IMR-90 (cell line): ENCODE measurements at regions not wholly inside any gene's neighbourhood (a gene's known extent, or its start where the extent isn't known, plus 50 kb on each side); places are given as distances from the start of the nearest gene placed in this dataset.

Experiments used
- ATAC-seq: fragments of 200-7000 bp; cut with Tn5 transposase; 2 replicates; pipeline ENCODE4 v1.9.1; 2020; ENCODE audit warnings: low read depth, mild to moderate bottlenecking, moderate library complexity
- BruUV-seq: library from RNA; stranded (reverse); fragments of 400-500 nt; replicated peaks from 2 replicates; lab custom pipeline; 2021; lab: Mats Ljungman, UMichigan
- CTCF ChIA-PET: fragments of 300-600 bp; formaldehyde crosslinking; extraction: SDS; loops from one replicate; lab custom pipeline; 2021; ENCODE audit warnings: antibody characterized with exemption; lab: Yijun Ruan, JAX
- POLR2A ChIA-PET: fragments of 300-600 bp; sonication (Branson Sonifier 250); formaldehyde crosslinking; loops from one replicate; lab custom pipeline; 2022; ENCODE audit warnings: antibody characterized with exemption; ENCODE audit not compliant: unreplicated experiment; lab: Charles Lee
- DNase-seq: peaks from one replicate; pipeline ENCODE4 v3.0.0; 2013
- H2AFZ ChIP-seq: replicated peaks from 2 replicates; pipeline ENCODE3; 2013; ENCODE audit warnings: low read length, mild to moderate bottlenecking; ENCODE audit not compliant: poor library complexity
- H2AK5ac ChIP-seq: 2 replicates; pipeline ENCODE4 v1.6.1; 2013; ENCODE audit warnings: low read depth, low read length, inconsistent platforms
- H2AK9ac ChIP-seq: replicated peaks from 2 replicates; pipeline ENCODE3; 2013; ENCODE audit warnings: mild to moderate bottlenecking, low read depth, low read length, moderate library complexity; ENCODE audit not compliant: poor library complexity
- H2BK120ac ChIP-seq: 2 replicates; pipeline ENCODE4 v1.6.1; 2013; ENCODE audit warnings: low read depth, low read length, inconsistent platforms
- H2BK15ac ChIP-seq: 3 replicates; pipeline ENCODE4 v1.6.1; 2013; ENCODE audit warnings: low read depth, low read length, inconsistent platforms
- H2BK20ac ChIP-seq: 2 replicates; pipeline ENCODE4 v1.6.1; 2013; ENCODE audit warnings: low read depth, mild to moderate bottlenecking, inconsistent platforms, low read length, moderate library complexity
- H2BK5ac ChIP-seq: 2 replicates; pipeline ENCODE4 v1.6.1; 2013; ENCODE audit warnings: mild to moderate bottlenecking, low read depth, low read length, inconsistent platforms; ENCODE audit not compliant: poor library complexity, severe bottlenecking
- H3K14ac ChIP-seq: replicated peaks from 2 replicates; pipeline ENCODE4 v1.6.1; 2013; ENCODE audit warnings: low read depth, low read length, inconsistent platforms
- H3K18ac ChIP-seq: 2 replicates; pipeline ENCODE4 v1.6.1; 2013; ENCODE audit warnings: low read depth, low read length, control low read depth
- H3K23ac ChIP-seq: 2 replicates; pipeline ENCODE4 v1.6.1; 2013; ENCODE audit warnings: low read depth, low read length, inconsistent platforms
- H3K27ac ChIP-seq: 2 replicates; pipeline ENCODE4 v1.5.1; 2013; ENCODE audit warnings: mild to moderate bottlenecking, control low read depth, low read length; ENCODE audit not compliant: insufficient read depth
- H3K27me3 ChIP-seq: 2 replicates; pipeline ENCODE4 v1.6.1; 2013; ENCODE audit warnings: low read length; ENCODE audit not compliant: control insufficient read depth, insufficient read depth
- H3K36me3 ChIP-seq: 2 replicates; pipeline ENCODE4 v1.6.1; 2013; ENCODE audit warnings: low read length, mixed read lengths; ENCODE audit not compliant: control insufficient read depth, insufficient read depth
- H3K4ac ChIP-seq: 2 replicates; pipeline ENCODE4 v1.6.1; 2013; ENCODE audit warnings: low read depth, low read length, inconsistent platforms
- H3K4me1 ChIP-seq: 2 replicates; pipeline ENCODE4 v1.6.1; 2013; ENCODE audit warnings: low read length, mixed read lengths; ENCODE audit not compliant: control insufficient read depth, insufficient read depth
- H3K4me2 ChIP-seq: 2 replicates; pipeline ENCODE4 v1.6.1; 2013; ENCODE audit warnings: low read depth, mild to moderate bottlenecking, control low read depth, low read length, moderate library complexity
- H3K4me3 ChIP-seq: 2 replicates; pipeline ENCODE4 v1.5.1; 2013; ENCODE audit warnings: low read depth, mild to moderate bottlenecking, control low read depth, low read length, moderate library complexity; ENCODE audit not compliant: insufficient read depth
- H3K56ac ChIP-seq: 2 replicates; pipeline ENCODE4 v1.6.1; 2013; ENCODE audit warnings: low read length, inconsistent platforms; ENCODE audit not compliant: insufficient read depth; ENCODE audit errors: extremely low read depth
- H3K79me1 ChIP-seq, 2 experiments: 2 replicates each; pipeline ENCODE4 v1.6.1; 2013; ENCODE audit warnings: low read length in 2 of 2, inconsistent platforms in 1 of 2, low read depth in 1 of 2
- H3K9ac ChIP-seq: 2 replicates; pipeline ENCODE4 v1.6.1; 2013; ENCODE audit warnings: low read depth, low read length, control low read depth
- H3K9me1 ChIP-seq: 2 replicates; pipeline ENCODE4 v1.6.1; 2013; ENCODE audit warnings: low read length, inconsistent platforms; ENCODE audit not compliant: insufficient read depth
- H3K9me3 ChIP-seq: 2 replicates; pipeline ENCODE4 v1.6.1; 2013; ENCODE audit warnings: low read length; ENCODE audit not compliant: control insufficient read depth, insufficient read depth
- H4K20me1 ChIP-seq: 2 replicates; pipeline ENCODE4 v1.6.1; 2013; ENCODE audit warnings: low read length, inconsistent platforms; ENCODE audit not compliant: insufficient read depth
- H4K5ac ChIP-seq: 2 replicates; pipeline ENCODE4 v1.6.1; 2013; ENCODE audit warnings: mild to moderate bottlenecking, low read depth, low read length, control low read depth
- H4K8ac ChIP-seq, 2 experiments: 2 replicates each; pipeline ENCODE4 v1.6.1; 2013; ENCODE audit warnings: low read depth in 2 of 2, low read length in 2 of 2, control low read depth in 1 of 2, inconsistent platforms in 1 of 2
- H4K91ac ChIP-seq: 2 replicates; pipeline ENCODE4 v1.6.1; 2013; ENCODE audit warnings: low read depth, low read length, inconsistent platforms; ENCODE audit not compliant: insufficient read depth
- BHLHE40 ChIP-seq: fragments of 150-350 bp; IDR thresholded peaks from 2 replicates; pipeline ENCODE4 v1.6.1; 2016; ENCODE audit warnings: mild to moderate bottlenecking, low read depth, low read length
- CEBPB ChIP-seq: IDR thresholded peaks from 2 replicates; pipeline ENCODE4 v1.6.1; 2012; ENCODE audit warnings: low read depth, low read length, improper control_type of control experiment
- CHD1 ChIP-seq: IDR thresholded peaks from 2 replicates; pipeline ENCODE4 v1.6.1; 2012; ENCODE audit warnings: low read depth, low read length, improper control_type of control experiment
- FOS ChIP-seq: fragments of 150-350 bp; IDR thresholded peaks from 2 replicates; pipeline ENCODE4 v1.6.1; 2016; ENCODE audit warnings: low read depth, low read length
- MAFK ChIP-seq: IDR thresholded peaks from 2 replicates; pipeline ENCODE4 v1.6.1; 2012; ENCODE audit warnings: low read depth, low read length, improper control_type of control experiment
- MAZ ChIP-seq: IDR thresholded peaks from 2 replicates; pipeline ENCODE4 v1.6.1; 2012; ENCODE audit warnings: low read depth, mild to moderate bottlenecking, low read length, improper control_type of control experiment, moderate library complexity, borderline replicate concordance
- MXI1 ChIP-seq: IDR thresholded peaks from 2 replicates; pipeline ENCODE4 v1.6.1; 2012; ENCODE audit warnings: low read depth, mild to moderate bottlenecking, low read length, moderate library complexity, borderline replicate concordance
- NFE2L2 ChIP-seq: fragments of 150-350 bp; IDR thresholded peaks from 2 replicates; pipeline ENCODE4 v1.6.1; 2016; ENCODE audit warnings: low read depth, mild to moderate bottlenecking, low read length
- POLR2A ChIP-seq: IDR thresholded peaks from 2 replicates; pipeline ENCODE4 v1.6.1; 2012; ENCODE audit warnings: mild to moderate bottlenecking, low read depth, low read length
- RAD21 ChIP-seq: IDR thresholded peaks from 2 replicates; pipeline ENCODE4 v1.6.1; 2012; ENCODE audit warnings: low read length, improper control_type of control experiment
- RCOR1 ChIP-seq: IDR thresholded peaks from 2 replicates; pipeline ENCODE4 v1.6.1; 2012; ENCODE audit warnings: mild to moderate bottlenecking, low read length, improper control_type of control experiment; ENCODE audit not compliant: insufficient replicate concordance
- RFX5 ChIP-seq: IDR thresholded peaks from 2 replicates; pipeline ENCODE4 v1.8.0; 2012; ENCODE audit warnings: low read depth, mild to moderate bottlenecking, low read length, moderate library complexity
- SMC3 ChIP-seq: fragments of 150-350 bp; IDR thresholded peaks from 2 replicates; pipeline ENCODE4 v1.6.1; 2016; ENCODE audit warnings: low read depth, mild to moderate bottlenecking, antibody characterized with exemption, low read length, moderate library complexity
- WGBS, 2 experiments: methylation state at CpG; one replicate each; pipeline versions ENCODE4 v1.1.5 to v1.1.7; 2013; ENCODE audit warnings: missing lambda C conversion rate in 2 of 2; ENCODE audit not compliant: insufficient read length in 1 of 2; ENCODE audit errors: extremely low coverage in 2 of 2; 5-methylcytosine and 5-hydroxymethylcytosine counted together
- dilution Hi-C: fragments of 300-500 bp; cut with HindIII; formaldehyde crosslinking; loops from one replicate; pipeline ENCODE4 v1.14.3; 2018; ENCODE audit warnings: low sequenced_read_pairs; ENCODE audit not compliant: unreplicated experiment
- in situ Hi-C: fragments of 300-500 bp; cut with MboI; formaldehyde crosslinking; loops from 3 replicates; pipeline ENCODE4 v1.14.3; 2019; ENCODE audit warnings: low sequenced_read_pairs, inconsistent platforms, mixed read lengths
- intact Hi-C: fragments of 100-400 bp; cut with micrococcal nuclease; formaldehyde crosslinking; loops from 2 replicates; pipeline ENCODE4 v1.10.0; 2022
- TF ChIP-seq, protein P1 (sequence below): conservative IDR thresholded peaks from 2 replicates; pipeline ENCODE4 v1.5.1; 2012; ENCODE audit warnings: mild to moderate bottlenecking, low read depth, low read length, improper control_type of control experiment
- TF ChIP-seq, protein P2 (sequence below): fragments of 150-350 bp; IDR thresholded peaks from 2 replicates; pipeline ENCODE4 v1.6.1; 2017; ENCODE audit warnings: mild to moderate bottlenecking, antibody characterized with exemption, low read length, low read depth
- TF ChIP-seq, protein P3 (sequence below): fragments of 150-350 bp; IDR thresholded peaks from 2 replicates; pipeline ENCODE4 v1.6.1; 2016; ENCODE audit warnings: low read depth, mild to moderate bottlenecking, low read length, moderate library complexity, borderline replicate concordance

GRCh38 chr5:52277101-52277500, 510.6 kb upstream of the ITGA1 start:
- H2BK15ac ChIP-seq: no peak overlapping the region
- H2AFZ ChIP-seq: no peak overlapping the region
- H4K8ac ChIP-seq: no peak overlapping the region
- H3K23ac ChIP-seq: no peak overlapping the region
- BruUV-seq: no TSS peak
- intact Hi-C loops: no loop called here
- H3K9me1 ChIP-seq: no peaks in the 10 kb centered on the region
- ATAC-seq (no peak), DNase-seq (no peak)
- H3K79me1 ChIP-seq: no peaks in the 10 kb centered on the region
- H3K4me1 ChIP-seq: no peaks in the 10 kb centered on the region
- H3K4me3 ChIP-seq: no peak overlapping the region
- H4K20me1 ChIP-seq: no peaks in the 10 kb centered on the region
- POLR2A ChIA-PET: no interaction called here
- H3K14ac ChIP-seq: no peak overlapping the region
- H4K5ac ChIP-seq: no peak overlapping the region
- no peak overlapping the region for H3K4me2 ChIP-seq
- H2BK5ac ChIP-seq: no peak overlapping the region
- no peaks in the 10 kb centered on the region for H3K36me3 ChIP-seq
- in situ Hi-C loops: no loop called here
- H3K4ac ChIP-seq: no peak overlapping the region
- no peaks in the 10 kb centered on the region for H3K27me3 ChIP-seq
- H3K18ac ChIP-seq: no peak overlapping the region
- no peak overlapping the region for H2BK120ac ChIP-seq
- H3K27ac ChIP-seq: no peak overlapping the region
- no peak overlapping the region for H3K56ac ChIP-seq
- TF ChIP-seq, protein P1, sequence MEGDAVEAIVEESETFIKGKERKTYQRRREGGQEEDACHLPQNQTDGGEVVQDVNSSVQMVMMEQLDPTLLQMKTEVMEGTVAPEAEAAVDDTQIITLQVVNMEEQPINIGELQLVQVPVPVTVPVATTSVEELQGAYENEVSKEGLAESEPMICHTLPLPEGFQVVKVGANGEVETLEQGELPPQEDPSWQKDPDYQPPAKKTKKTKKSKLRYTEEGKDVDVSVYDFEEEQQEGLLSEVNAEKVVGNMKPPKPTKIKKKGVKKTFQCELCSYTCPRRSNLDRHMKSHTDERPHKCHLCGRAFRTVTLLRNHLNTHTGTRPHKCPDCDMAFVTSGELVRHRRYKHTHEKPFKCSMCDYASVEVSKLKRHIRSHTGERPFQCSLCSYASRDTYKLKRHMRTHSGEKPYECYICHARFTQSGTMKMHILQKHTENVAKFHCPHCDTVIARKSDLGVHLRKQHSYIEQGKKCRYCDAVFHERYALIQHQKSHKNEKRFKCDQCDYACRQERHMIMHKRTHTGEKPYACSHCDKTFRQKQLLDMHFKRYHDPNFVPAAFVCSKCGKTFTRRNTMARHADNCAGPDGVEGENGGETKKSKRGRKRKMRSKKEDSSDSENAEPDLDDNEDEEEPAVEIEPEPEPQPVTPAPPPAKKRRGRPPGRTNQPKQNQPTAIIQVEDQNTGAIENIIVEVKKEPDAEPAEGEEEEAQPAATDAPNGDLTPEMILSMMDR: no peak
- TF ChIP-seq MAFK: no peak
- TF ChIP-seq CEBPB: no peak
- no peak for TF ChIP-seq MAZ
- TF ChIP-seq, protein P2, sequence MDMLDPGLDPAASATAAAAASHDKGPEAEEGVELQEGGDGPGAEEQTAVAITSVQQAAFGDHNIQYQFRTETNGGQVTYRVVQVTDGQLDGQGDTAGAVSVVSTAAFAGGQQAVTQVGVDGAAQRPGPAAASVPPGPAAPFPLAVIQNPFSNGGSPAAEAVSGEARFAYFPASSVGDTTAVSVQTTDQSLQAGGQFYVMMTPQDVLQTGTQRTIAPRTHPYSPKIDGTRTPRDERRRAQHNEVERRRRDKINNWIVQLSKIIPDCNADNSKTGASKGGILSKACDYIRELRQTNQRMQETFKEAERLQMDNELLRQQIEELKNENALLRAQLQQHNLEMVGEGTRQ: no peak
- TF ChIP-seq NFE2L2: no peak
- TF ChIP-seq RAD21: no peak
- no peak for TF ChIP-seq CHD1
- no peak for TF ChIP-seq FOS
- TF ChIP-seq RFX5: no peak
- TF ChIP-seq, protein P3, sequence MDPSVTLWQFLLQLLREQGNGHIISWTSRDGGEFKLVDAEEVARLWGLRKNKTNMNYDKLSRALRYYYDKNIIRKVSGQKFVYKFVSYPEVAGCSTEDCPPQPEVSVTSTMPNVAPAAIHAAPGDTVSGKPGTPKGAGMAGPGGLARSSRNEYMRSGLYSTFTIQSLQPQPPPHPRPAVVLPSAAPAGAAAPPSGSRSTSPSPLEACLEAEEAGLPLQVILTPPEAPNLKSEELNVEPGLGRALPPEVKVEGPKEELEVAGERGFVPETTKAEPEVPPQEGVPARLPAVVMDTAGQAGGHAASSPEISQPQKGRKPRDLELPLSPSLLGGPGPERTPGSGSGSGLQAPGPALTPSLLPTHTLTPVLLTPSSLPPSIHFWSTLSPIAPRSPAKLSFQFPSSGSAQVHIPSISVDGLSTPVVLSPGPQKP: no peak
- TF ChIP-seq RCOR1: no peak
- no peak for TF ChIP-seq POLR2A
- TF ChIP-seq BHLHE40: no peak
- no peak for TF ChIP-seq SMC3
- TF ChIP-seq MXI1: no peak
- no peak overlapping the region for H4K91ac ChIP-seq
- H3K9ac ChIP-seq: no peak overlapping the region
- CTCF ChIA-PET: no interaction called here
- no peak overlapping the region for H2AK5ac ChIP-seq
- no CpG with 5 or more reads among the region's 2 CpGs for WGBS, 2 experiments
- no peak overlapping the region for H2AK9ac ChIP-seq
- H2BK20ac ChIP-seq: no peak overlapping the region
- dilution Hi-C loops: no loop called here
- no peaks in the 10 kb centered on the region for H3K9me3 ChIP-seq
